HG03571 (cell line): ENCODE measurements at regions not wholly inside any gene's neighbourhood (a gene's known extent, or its start where the extent isn't known, plus 50 kb on each side); places are given as distances from the start of the nearest gene placed in this dataset.
"Not testable (repeated sequence)": the region's sequence is repeated elsewhere in the genome, so short reads cannot be mapped to it uniquely, and the experiment has no call there.

Experiments
- ATAC-seq: cut with Tn5 transposase; IDR thresholded peaks from one replicate; pipeline ENCODE4 v1.9.1; 2021; ENCODE audit not compliant: unreplicated experiment

GRCh38 chr15:69928890-69929289, 168.8 kb downstream of the TLE3 start:
- ATAC-seq: not testable (repeated sequence)

GRCh38 chr15:69929905-69930630, 167.6 kb downstream of the TLE3 start:
- ATAC-seq: no peak

GRCh38 chr15:69930754-69931153, 167.0 kb downstream of the TLE3 start:
- ATAC-seq: no peak

GRCh38 chr15:69931156-69931555, 166.6 kb downstream of the TLE3 start:
- no peak for ATAC-seq

GRCh38 chr15:69934607-69935006, 163.1 kb downstream of the TLE3 start:
- no peak for ATAC-seq

GRCh38 chr15:69939513-69940440, 157.9 kb downstream of the TLE3 start:
- ATAC-seq: no peak

GRCh38 chr15:69940441-69941300, 157.0 kb downstream of the TLE3 start:
- ATAC-seq: no peak

GRCh38 chr15:69941301-69941605, 156.5 kb downstream of the TLE3 start:
- ATAC-seq: no peak

- no peak for ATAC-seq
These were observed 155.8 kb downstream of the TLE3 start for GRCh38 chr15:69941706-69942495.

GRCh38 chr15:69943637-69944036, 154.1 kb downstream of the TLE3 start:
- no peak for ATAC-seq

GRCh38 chr15:69945729-69946128, 152.0 kb downstream of the TLE3 start:
- ATAC-seq: no peak

GRCh38 chr15:69946870-69947269, 150.8 kb downstream of the TLE3 start:
- no peak for ATAC-seq

GRCh38 chr15:69947394-69947793, 150.3 kb downstream of the TLE3 start:
- no peak for ATAC-seq

- ATAC-seq: no peak
These were observed 148.2 kb downstream of the TLE3 start for GRCh38 chr15:69949485-69949884.

- ATAC-seq: no peak
These were observed 146.3 kb downstream of the TLE3 start for GRCh38 chr15:69951256-69951897.

GRCh38 chr15:69951898-69952555, 145.7 kb downstream of the TLE3 start:
- no peak for ATAC-seq

- no peak for ATAC-seq
These were observed 144.7 kb downstream of the TLE3 start for GRCh38 chr15:69953051-69953450.

- ATAC-seq: no peak
These were observed 143.9 kb downstream of the TLE3 start for GRCh38 chr15:69953816-69954215.

GRCh38 chr15:69954666-69955065, 143.1 kb downstream of the TLE3 start:
- no peak for ATAC-seq
